Common myeloid progenitor, CD34-positive (primary cell): ENCODE measurements at regions not wholly inside any gene's neighbourhood (a gene's known extent, or its start where the extent isn't known, plus 50 kb on each side); places are given as distances from the start of the nearest gene placed in this dataset.
A peak's percentile ranks its signal among the peaks of the same experiment; 100 is the strongest.

Source experiments
- CTCF ChIA-PET: fragments of 350-600 bp; sonication (Branson Sonifier 250); formaldehyde crosslinking; loops from one replicate; lab custom pipeline; 2021; ENCODE audit warnings: antibody characterized with exemption; lab: Charles Lee
- POLR2A ChIA-PET: fragments of 350-600 bp; sonication (Branson Sonifier 250); formaldehyde crosslinking; loops from one replicate; lab custom pipeline; 2021; ENCODE audit warnings: antibody characterized with exemption; lab: Charles Lee
- DNase-seq, 3 donors: peaks; one replicate each; pipeline versions ENCODE4 v3.0.0 to v3.0.0-alpha.2; 2013
- H3K27ac ChIP-seq, 2 experiments: 1 replicate in 1 of 2; 2 replicates in 1 of 2; pipeline ENCODE4 v1.7.0; 2013; ENCODE audit warnings: inconsistent platforms in 2 of 2, low read length in 2 of 2, mild to moderate bottlenecking in 2 of 2, low read depth in 1 of 2, moderate library complexity in 1 of 2; ENCODE audit not compliant: severe bottlenecking in 2 of 2, insufficient read depth in 1 of 2, poor library complexity in 1 of 2
- H3K27me3 ChIP-seq, 5 experiments: replicated peaks in 2 of 5; 1 replicate in 3 of 5; 2 replicates in 2 of 5; pipeline versions ENCODE4 v1.6.1 to v1.7.0; 2013; ENCODE audit warnings: low read length in 4 of 5, mild to moderate bottlenecking in 2 of 5, moderate library complexity in 2 of 5, inconsistent platforms in 1 of 5; ENCODE audit not compliant: insufficient read depth in 5 of 5, control insufficient read depth in 4 of 5
- H3K36me3 ChIP-seq, 4 experiments: 1 replicate in 2 of 4; 2 replicates in 2 of 4; pipeline versions ENCODE4 v1.6.1 to v1.7.0; 2013; ENCODE audit warnings: low read length in 3 of 4, control low read depth in 1 of 4, mild to moderate bottlenecking in 1 of 4; ENCODE audit not compliant: control insufficient read depth in 4 of 4, insufficient read depth in 4 of 4
- H3K4me1 ChIP-seq, 4 experiments: 1 replicate in 3 of 4; 2 replicates in 1 of 4; pipeline versions ENCODE4 v1.6.1 to v1.7.1; 2013; ENCODE audit warnings: low read length in 3 of 4, mild to moderate bottlenecking in 3 of 4, control low read depth in 1 of 4, inconsistent platforms in 1 of 4, moderate library complexity in 1 of 4; ENCODE audit not compliant: control insufficient read depth in 4 of 4, insufficient read depth in 4 of 4; ENCODE audit errors: control extremely low read depth in 1 of 4
- H3K4me3 ChIP-seq, 7 experiments: 1 replicate in 4 of 7; 2 replicates in 3 of 7; pipeline versions ENCODE4 v1.5.1 to v1.7.0; 2013; ENCODE audit warnings: mild to moderate bottlenecking in 7 of 7, low read length in 6 of 7, moderate library complexity in 6 of 7, inconsistent platforms in 2 of 7, low read depth in 2 of 7, control low read depth in 1 of 7; ENCODE audit not compliant: insufficient read depth in 4 of 7, control insufficient read depth in 1 of 7; ENCODE audit errors: extremely low read depth in 1 of 7
- H3K9me3 ChIP-seq, 5 experiments: 1 replicate in 4 of 5; 2 replicates in 1 of 5; pipeline versions ENCODE4 v1.6.1 to v1.7.1; 2013; ENCODE audit warnings: low read length in 4 of 5, mild to moderate bottlenecking in 2 of 5, inconsistent platforms in 1 of 5, low read depth in 1 of 5, moderate library complexity in 1 of 5; ENCODE audit not compliant: control insufficient read depth in 4 of 5, insufficient read depth in 2 of 5; ENCODE audit errors: control extremely low read depth in 1 of 5
- WGBS: methylation state at CpG from one replicate; pipeline ENCODE4 v1.1.5; 2013; ENCODE audit not compliant: insufficient coverage; 5-methylcytosine and 5-hydroxymethylcytosine counted together

DNA sequence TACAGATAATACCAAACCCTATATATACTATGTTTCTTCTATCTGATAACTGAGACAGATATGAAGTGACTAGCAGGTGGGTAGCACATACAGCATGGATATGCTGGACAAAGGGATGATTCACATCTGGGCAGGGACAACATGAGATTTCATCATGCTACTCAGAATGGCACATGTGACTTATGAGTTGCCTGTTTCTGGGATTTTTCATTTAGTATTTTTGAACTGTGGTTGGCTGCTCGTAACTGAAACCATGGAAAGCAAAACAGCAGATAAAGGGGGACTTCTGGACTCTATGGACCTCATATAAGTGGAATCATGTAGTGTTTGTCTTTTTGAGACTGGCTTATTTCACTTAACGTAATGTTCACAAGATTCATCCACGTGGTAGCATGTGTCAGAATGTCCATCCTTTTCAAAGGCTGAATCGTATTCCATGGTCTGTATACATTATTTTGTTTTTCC is 883.0 kb downstream of the TBC1D22A start:
- Histone ChIP-seq H3K27me3 (peaks cover 0 to 8% (median 0%) of the 10 kb centered on the region in 5 experiments), H3K4me3 (no peak overlapping the region), H3K36me3 (no peaks in the 10 kb centered on the region), H3K4me1 (no peaks in the 10 kb centered on the region), H3K9me3 (peaks cover 0 to 3% (median 0%) of the 10 kb centered on the region in 5 experiments), H3K27ac (no peak overlapping the region)
- ChIA-PET POLR2A (no interaction called here), CTCF (no interaction called here)
- DNase-seq = no peak
- 95% methylated on average over 3 of the region's 4 CpGs for WGBS

DNA sequence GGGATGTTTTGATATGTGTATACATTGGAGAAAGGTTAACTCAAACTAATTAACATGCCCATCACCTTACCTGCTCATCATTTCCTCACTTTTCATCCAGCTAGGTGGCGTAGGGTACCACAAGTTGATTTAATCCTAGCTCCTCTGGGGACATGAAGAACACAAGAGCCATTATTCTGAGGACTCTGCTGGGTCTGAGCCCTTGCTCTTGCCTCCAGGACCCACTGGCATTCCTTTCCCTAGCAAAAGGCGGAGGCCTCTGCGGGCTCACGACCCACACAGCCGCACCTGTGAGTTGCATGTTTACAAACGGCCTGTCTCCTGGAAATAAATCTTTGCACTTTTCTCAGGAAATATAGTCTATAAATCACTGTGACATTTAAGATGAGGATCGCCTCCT is 871.9 kb downstream of the TBC1D22A start:
- Histone ChIP-seq H3K4me3 (no peak overlapping the region), H3K27ac (no peak overlapping the region), H3K36me3 (no peaks in the 10 kb centered on the region), H3K9me3 (peaks cover 0 to 20% (median 7%) of the 10 kb centered on the region in 5 experiments), H3K4me1 (no peaks in the 10 kb centered on the region), H3K27me3 (no peaks in the 10 kb centered on the region)
- WGBS = 70% methylated on average over 2 of the region's 7 CpGs
- POLR2A ChIA-PET = no interaction called here
- CTCF ChIA-PET = no interaction called here
- DNase-seq = no peak

- no peak overlapping the region for H3K27ac ChIP-seq
- DNase-seq = no peak
- H3K4me3 ChIP-seq = no peak overlapping the region
- ChIA-PET CTCF (no interaction called here), POLR2A (no interaction called here)
- WGBS = 94% methylated on average over 4 of the region's 6 CpGs
- H3K9me3 ChIP-seq = peaks cover 0 to 13% (median 6%) of the 10 kb centered on the region in 5 experiments
- no peaks in the 10 kb centered on the region for H3K27me3 ChIP-seq
- no peaks in the 10 kb centered on the region for H3K36me3 ChIP-seq
- no peaks in the 10 kb centered on the region for H3K4me1 ChIP-seq
Observed at GRCh38 chr22:47633111-47633510, 870.7 kb downstream of the TBC1D22A start.

- Histone ChIP-seq H3K27ac (peak overlapping the region in 1 of 2 experiments; percentile 55), H3K4me3 (no peak overlapping the region), H3K9me3 (peaks cover 0 to 13% (median 6%) of the 10 kb centered on the region in 5 experiments), H3K36me3 (no peaks in the 10 kb centered on the region), H3K4me1 (no peaks in the 10 kb centered on the region), H3K27me3 (no peaks in the 10 kb centered on the region)
- ChIA-PET CTCF (no interaction called here), POLR2A (interaction anchor here (0.6 kb wide), 1 partner anchor 526 kb away, joined by 6 read pairs; no protein-coding TSS in a partner anchor)
- 66% methylated on average over 6 of the region's 10 CpGs for WGBS
- DNase-seq = peak; percentile 32 to 70 (median 48)
Observed at GRCh38 chr22:47632701-47633100, 870.3 kb downstream of the TBC1D22A start.

GRCh38 chr22:47631571-47632102 is 869.2 kb downstream of the TBC1D22A start:
- Histone ChIP-seq H3K4me3 (no peak overlapping the region), H3K9me3 (peaks cover 0 to 6% (median 0%) of the 10 kb centered on the region in 5 experiments), H3K36me3 (no peaks in the 10 kb centered on the region), H3K27ac (peak overlapping the region in 1 of 2 experiments; percentile 44), H3K27me3 (no peaks in the 10 kb centered on the region), H3K4me1 (no peaks in the 10 kb centered on the region)
- DNase-seq = no peak
- WGBS = 96% methylated on average over 26 of the region's 31 CpGs
- CTCF ChIA-PET = no interaction called here
- POLR2A ChIA-PET = no interaction called here

DNA sequence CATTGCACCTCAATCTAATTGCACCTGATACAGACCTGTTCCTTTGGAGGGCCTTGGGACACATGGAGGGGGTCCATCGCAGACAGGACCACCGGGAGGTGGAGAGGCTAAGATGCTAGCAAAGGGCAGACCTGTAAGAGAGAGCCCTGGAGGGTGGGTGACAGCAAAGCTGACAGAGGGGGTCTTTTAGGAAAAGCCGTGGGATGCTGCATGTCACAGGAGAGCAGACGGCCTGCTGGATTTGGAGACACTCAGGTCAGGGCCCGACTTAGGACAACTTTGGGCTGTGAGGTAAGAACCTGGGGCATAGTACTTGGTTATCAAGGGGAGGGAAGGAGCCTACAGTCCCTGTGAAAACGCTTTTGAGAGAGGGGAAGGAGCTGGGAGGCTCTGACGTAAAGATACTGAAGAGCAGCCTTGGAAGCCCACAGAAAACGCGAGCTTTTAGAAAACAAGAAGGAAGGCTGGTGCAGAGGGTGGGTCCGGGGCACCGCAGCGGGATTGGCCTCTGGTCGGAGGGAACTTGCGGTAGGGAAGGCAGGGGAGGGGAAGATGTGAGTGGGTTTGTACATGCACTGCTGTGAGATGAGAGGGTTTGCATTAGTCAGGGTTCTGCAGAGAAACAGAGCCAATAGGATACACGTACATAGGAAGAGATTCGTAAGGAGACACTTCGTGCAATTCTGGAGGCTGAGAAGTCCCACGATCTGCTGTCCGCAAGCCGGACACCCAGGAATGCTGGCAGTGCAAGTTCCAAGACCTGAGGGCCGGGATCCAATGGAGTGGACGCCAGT is 868.5 kb downstream of the TBC1D22A start:
- no peaks in the 10 kb centered on the region for H3K4me1 ChIP-seq
- no peak overlapping the region for H3K27ac ChIP-seq
- H3K36me3 ChIP-seq = no peaks in the 10 kb centered on the region
- no peak overlapping the region for H3K4me3 ChIP-seq
- DNase-seq = no peak
- peaks cover 0 to 5% (median 0%) of the 10 kb centered on the region in 5 experiments for H3K9me3 ChIP-seq
- ChIA-PET POLR2A (no interaction called here), CTCF (no interaction called here)
- no peaks in the 10 kb centered on the region for H3K27me3 ChIP-seq
- 85% methylated on average over 21 of the region's 22 CpGs for WGBS
